Stomach (tissue), 8 donors: ENCODE measurements at regions not wholly inside any gene's neighbourhood (a gene's known extent, or its start where the extent isn't known, plus 50 kb on each side); places are given as distances from the start of the nearest gene placed in this dataset.

Experiments
- DNase-seq, 2 donors: peaks; one replicate each; pipeline versions ENCODE4 v3.0.0 to v3.0.0-alpha.2; 2013 to 2019
- H3K27ac ChIP-seq, 5 donors: fragments of 200-600 bp in 4 of 5; sonication (generic) in 4 of 5; one replicate each; pipeline ENCODE4 v1.5.1; 2013 to 2019; ENCODE audit warnings: mild to moderate bottlenecking in 1 of 5, moderate library complexity in 1 of 5
- H3K27me3 ChIP-seq, 3 donors: fragments of 200-600 bp; sonication (generic); one replicate each; pipeline ENCODE4 v1.5.1; 2017 to 2019; ENCODE audit warnings: mixed run types in 1 of 3
- H3K36me3 ChIP-seq, 4 donors: fragments of 200-600 bp; sonication (generic); 1 replicate in 3 of 4; 2 replicates in 1 of 4; pipeline ENCODE4 v1.5.1; 2016 to 2019
- H3K4me1 ChIP-seq, 4 donors: fragments of 200-600 bp; sonication (generic); one replicate each; pipeline ENCODE4 v1.5.1; 2016 to 2019
- H3K4me3 ChIP-seq, 4 donors: fragments of 200-600 bp; sonication (generic) in 3 of 4; one replicate each; pipeline ENCODE4 v1.5.1; 2016 to 2019; ENCODE audit warnings: mild to moderate bottlenecking in 1 of 4
- H3K9me3 ChIP-seq, 4 donors: fragments of 200-600 bp; sonication (generic); one replicate each; pipeline ENCODE4 v1.5.1; 2016 to 2019
- CTCF ChIP-seq, 7 experiments: fragments of 450-650 bp in 4 of 7; fragments of 200-600 bp in 3 of 7; sonication (generic) in 3 of 7; IDR thresholded peaks; one replicate each; pipeline ENCODE4 v1.5.1; 2016 to 2019; ENCODE audit warnings: antibody characterized with exemption in 7 of 7, control low read depth in 2 of 7, mild to moderate bottlenecking in 1 of 7
- EP300 ChIP-seq: sonication (generic); formaldehyde crosslinking; IDR thresholded peaks from one replicate; pipeline ENCODE4 v1.6.1; 2017; ENCODE audit warnings: antibody characterized with exemption
- POLR2A ChIP-seq, 4 donors: fragments of 450-650 bp; IDR thresholded peaks; one replicate each; pipeline ENCODE4 v1.6.1; 2016; ENCODE audit warnings: antibody characterized with exemption in 4 of 4, control low read depth in 2 of 4, mild to moderate bottlenecking in 1 of 4, moderate library complexity in 1 of 4
- POLR2AphosphoS5 ChIP-seq, 3 donors: sonication (generic); formaldehyde crosslinking; IDR thresholded peaks; one replicate each; pipeline ENCODE4 v1.6.1; 2016; ENCODE audit warnings: antibody characterized with exemption in 3 of 3
- WGBS, 5 donors: extraction: QIAGEN DNeasy Blood & Tissue Kit in 3 of 5; methylation state at CpG; one replicate each; pipeline versions ENCODE4 v1.1.5 to v1.1.7; 2013 to 2018; 5-methylcytosine and 5-hydroxymethylcytosine counted together
- intact Hi-C: fragments of 100-400 bp; cut with DNase I; formaldehyde crosslinking; loops from one replicate; pipeline ENCODE4 v1.15.1; 2023; ENCODE audit warnings: low total_unique reads
- donor health status: healthy with polysubstance abuse.
- donor health status: Bipolar disorder and iron deficiency.
- donor health status: healthy.

- no peak for DNase-seq
- Histone ChIP-seq H3K27me3 (no peaks in the 10 kb centered on the region), H3K36me3 (no peaks in the 10 kb centered on the region), H3K27ac (no peak overlapping the region), H3K4me3 (no peak overlapping the region), H3K9me3 (no peaks in the 10 kb centered on the region), H3K4me1 (peaks cover 0 to 5% (median 0%) of the 10 kb centered on the region in 4 donors)
- TF ChIP-seq CTCF (IDR thresholded peaks at IDR 0.05) (no peak), POLR2AphosphoS5 (IDR thresholded peaks at IDR 0.05) (no peak), POLR2A (IDR thresholded peaks at IDR 0.05) (no peak), EP300 (no peak)
- WGBS, 5 donors = 63 to 74% (median 64%) methylated on average over 5 of the region's 5 CpGs
- intact Hi-C loops = no loop called here
Measured at GRCh38 chr2:60365556-60365955, 187.9 kb downstream of the BCL11A start.

- H3K27ac ChIP-seq = no peak overlapping the region
- H3K36me3 ChIP-seq = no peaks in the 10 kb centered on the region
- no peaks in the 10 kb centered on the region for H3K27me3 ChIP-seq
- peaks cover 0 to 5% (median 0%) of the 10 kb centered on the region in 4 donors for H3K4me1 ChIP-seq
- peak in 1 of 2 donors; percentile 37 for DNase-seq
- no peak overlapping the region for H3K4me3 ChIP-seq
- 74 to 84% (median 79%) methylated on average over 9 of the region's 9 CpGs for WGBS, 5 donors
- intact Hi-C loops = no loop called here
- no peaks in the 10 kb centered on the region for H3K9me3 ChIP-seq
- no peak for TF ChIP-seq POLR2AphosphoS5 (IDR thresholded peaks at IDR 0.05)
- no peak for TF ChIP-seq POLR2A (IDR thresholded peaks at IDR 0.05)
- no peak for TF ChIP-seq CTCF (IDR thresholded peaks at IDR 0.05)
- TF ChIP-seq EP300 = no peak
Measured at GRCh38 chr2:60364491-60364890, 189.0 kb downstream of the BCL11A start.

DNA sequence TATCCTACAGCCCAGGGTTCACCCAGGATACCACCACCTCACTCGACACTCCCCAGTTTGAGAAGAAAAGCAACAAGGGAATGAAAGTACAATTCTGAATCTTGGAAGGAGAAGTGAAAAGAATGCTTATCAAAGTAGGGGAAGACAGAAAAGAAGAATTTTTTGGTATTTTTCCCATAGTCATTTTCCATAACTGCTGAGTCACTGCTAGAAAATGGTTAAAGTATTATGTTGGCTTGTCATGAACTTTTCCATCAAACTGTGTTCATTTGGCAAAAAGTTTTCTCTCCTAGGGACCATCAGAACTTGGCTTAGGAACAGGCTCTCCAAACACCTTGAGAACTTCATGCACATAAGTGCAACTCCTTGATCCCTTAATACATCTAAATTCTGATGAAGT lies 192.0 kb downstream of the BCL11A start:
- 79 to 94% (median 87%) methylated on average over 1 of the region's 1 CpG for WGBS, 5 donors

DNA sequence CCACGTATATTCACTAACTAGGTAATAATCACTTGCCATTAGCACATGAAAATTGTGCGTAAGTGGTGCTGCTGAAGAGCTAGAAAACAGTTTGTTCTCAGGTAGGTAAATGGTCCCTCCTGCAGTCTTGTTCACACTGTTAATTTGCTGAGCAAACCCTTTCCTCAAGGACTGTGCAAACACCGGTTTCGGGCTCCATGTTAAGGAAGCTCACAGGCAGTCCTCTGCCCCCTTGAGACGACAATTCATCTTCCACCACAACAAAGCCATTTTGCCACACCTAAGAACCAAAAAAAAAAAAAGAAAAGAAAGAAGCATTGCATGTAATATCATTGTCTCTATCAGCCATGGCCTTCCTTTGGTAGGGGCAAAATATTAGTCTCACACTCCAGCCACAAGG lies 193.9 kb downstream of the BCL11A start:
- Histone ChIP-seq H3K36me3 (no peaks in the 10 kb centered on the region), H3K27ac (no peak overlapping the region), H3K27me3 (no peaks in the 10 kb centered on the region), H3K4me1 (no peaks in the 10 kb centered on the region), H3K4me3 (no peak overlapping the region), H3K9me3 (no peaks in the 10 kb centered on the region)
- 42 to 65% (median 60%) methylated on average over 5 of the region's 5 CpGs for WGBS, 5 donors
- TF ChIP-seq EP300 (no peak), POLR2AphosphoS5 (IDR thresholded peaks at IDR 0.05) (no peak), CTCF (IDR thresholded peaks at IDR 0.05) (no peak), POLR2A (IDR thresholded peaks at IDR 0.05) (no peak)
- DNase-seq = no peak
- intact Hi-C loops = no loop called here

More for the DNA sequence above, 192.0 kb downstream of the BCL11A start:
- TF ChIP-seq POLR2AphosphoS5 (IDR thresholded peaks at IDR 0.05) (no peak), CTCF (IDR thresholded peaks at IDR 0.05) (no peak), POLR2A (IDR thresholded peaks at IDR 0.05) (no peak), EP300 (no peak)
- intact Hi-C loops = no loop called here
- no peaks in the 10 kb centered on the region for H3K9me3 ChIP-seq
- H3K4me1 ChIP-seq = peaks cover 0 to 5% (median 0%) of the 10 kb centered on the region in 4 donors
- H3K27me3 ChIP-seq = no peaks in the 10 kb centered on the region
- H3K4me3 ChIP-seq = no peak overlapping the region
- H3K36me3 ChIP-seq = no peaks in the 10 kb centered on the region
- H3K27ac ChIP-seq = no peak overlapping the region
- DNase-seq = no peak
